ENCODE measurements at regions not wholly inside any gene's neighbourhood (a gene's known extent, or its start where the extent isn't known, plus 50 kb on each side); places are given as distances from the start of the nearest gene placed in this dataset.

- no peaks in the 10 kb centered on the region for H3K36me3 ChIP-seq
- DNase-seq = no peak
- no peaks in the 10 kb centered on the region for H3K4me1 ChIP-seq
- H3K27ac ChIP-seq = no peak overlapping the region
- TF ChIP-seq CTCF (IDR thresholded peaks at IDR 0.05) = no peak
- intact Hi-C loops (cut with DNase I) = loop anchor here in 1 of 2 donors (10.0 kb wide), 1 partner anchor 224 kb away; no protein-coding TSS in a partner anchor
- no peak for ATAC-seq
- H3K4me3 ChIP-seq = no peak overlapping the region
- H3K9me3 ChIP-seq = no peaks in the 10 kb centered on the region
- H3K27me3 ChIP-seq = no peaks in the 10 kb centered on the region
These were observed 253.8 kb downstream of the LTN1 start for GRCh38 chr21:28738882-28739281.

- Histone ChIP-seq H3K4me1 (no peaks in the 10 kb centered on the region), H3K4me3 (no peak overlapping the region), H3K27ac (no peak overlapping the region), H3K36me3 (no peaks in the 10 kb centered on the region), H3K27me3 (no peaks in the 10 kb centered on the region), H3K9me3 (no peaks in the 10 kb centered on the region)
- no peak for DNase-seq
- ATAC-seq = no peak
- intact Hi-C loops (cut with DNase I) = loop anchor here in 1 of 2 donors (10.0 kb wide), 1 partner anchor 224 kb away; no protein-coding TSS in a partner anchor
- TF ChIP-seq CTCF (IDR thresholded peaks at IDR 0.05) = no peak
These were observed 254.3 kb downstream of the LTN1 start for GRCh38 chr21:28738420-28738704.

- H3K27ac ChIP-seq = no peak overlapping the region
- H3K9me3 ChIP-seq = no peaks in the 10 kb centered on the region
- no peak for TF ChIP-seq CTCF (IDR thresholded peaks at IDR 0.05)
- intact Hi-C loops (cut with DNase I) = loop anchor here in 1 of 2 donors (10.0 kb wide), 1 partner anchor 223 kb away; no protein-coding TSS in a partner anchor
- H3K27me3 ChIP-seq = no peaks in the 10 kb centered on the region
- no peak for DNase-seq
- no peaks in the 10 kb centered on the region for H3K36me3 ChIP-seq
- no peaks in the 10 kb centered on the region for H3K4me1 ChIP-seq
- no peak for ATAC-seq
- H3K4me3 ChIP-seq = no peak overlapping the region
These were observed 254.8 kb downstream of the LTN1 start for GRCh38 chr21:28737674-28738419.

- Histone ChIP-seq H3K36me3 (no peaks in the 10 kb centered on the region), H3K4me3 (no peak overlapping the region), H3K9me3 (no peaks in the 10 kb centered on the region), H3K27me3 (no peaks in the 10 kb centered on the region), H3K4me1 (no peaks in the 10 kb centered on the region), H3K27ac (no peak overlapping the region)
- ATAC-seq (no peak), DNase-seq (no peak)
- intact Hi-C loops (cut with DNase I) = loop anchor here in 1 of 2 donors (10.0 kb wide), 1 partner anchor 220 kb away; no protein-coding TSS in a partner anchor
- TF ChIP-seq CTCF (IDR thresholded peaks at IDR 0.05) = no peak
These were observed 258.0 kb downstream of the LTN1 start for GRCh38 chr21:28734522-28735175.

GRCh38 chr21:28731700-28732321, 260.9 kb downstream of the LTN1 start:
- ATAC-seq (no peak), DNase-seq (no peak)
- H3K27me3 ChIP-seq = no peaks in the 10 kb centered on the region
- H3K4me1 ChIP-seq = no peaks in the 10 kb centered on the region
- no peak overlapping the region for H3K4me3 ChIP-seq
- H3K9me3 ChIP-seq = no peaks in the 10 kb centered on the region
- no peak for TF ChIP-seq CTCF (IDR thresholded peaks at IDR 0.05)
- intact Hi-C loops (cut with DNase I) = loop anchor here in 1 of 2 donors (10.0 kb wide), 1 partner anchor 217 kb away; no protein-coding TSS in a partner anchor
- H3K36me3 ChIP-seq = no peaks in the 10 kb centered on the region
- H3K27ac ChIP-seq = no peak overlapping the region

All from left lung (tissue), 4 donors.